ENCODE measurements at regions not wholly inside any gene's neighbourhood (a gene's known extent, or its start where the extent isn't known, plus 50 kb on each side); places are given as distances from the start of the nearest gene placed in this dataset.

DNA sequence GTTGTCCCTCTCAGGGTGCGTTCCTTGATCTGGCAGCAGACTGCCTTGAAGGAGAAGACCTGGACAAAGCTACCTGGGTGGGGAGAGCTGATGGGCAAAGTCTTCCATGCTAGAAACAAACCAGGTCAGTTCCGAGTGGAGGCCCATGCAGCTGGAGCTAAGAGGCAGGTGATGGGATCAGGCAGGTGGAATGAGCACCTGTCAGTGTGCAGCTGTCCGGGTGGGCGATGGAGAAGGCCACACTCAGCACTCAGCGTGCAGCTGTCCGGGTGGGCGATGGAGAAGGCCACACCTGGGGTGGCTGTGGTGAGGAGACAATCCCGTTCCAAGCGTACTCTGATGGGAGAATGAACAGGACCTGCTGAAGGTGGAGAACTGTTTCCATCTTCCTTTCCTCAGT, 237.3 kb upstream of the MYT1L start (continued):
- TF ChIP-seq, protein P1, sequence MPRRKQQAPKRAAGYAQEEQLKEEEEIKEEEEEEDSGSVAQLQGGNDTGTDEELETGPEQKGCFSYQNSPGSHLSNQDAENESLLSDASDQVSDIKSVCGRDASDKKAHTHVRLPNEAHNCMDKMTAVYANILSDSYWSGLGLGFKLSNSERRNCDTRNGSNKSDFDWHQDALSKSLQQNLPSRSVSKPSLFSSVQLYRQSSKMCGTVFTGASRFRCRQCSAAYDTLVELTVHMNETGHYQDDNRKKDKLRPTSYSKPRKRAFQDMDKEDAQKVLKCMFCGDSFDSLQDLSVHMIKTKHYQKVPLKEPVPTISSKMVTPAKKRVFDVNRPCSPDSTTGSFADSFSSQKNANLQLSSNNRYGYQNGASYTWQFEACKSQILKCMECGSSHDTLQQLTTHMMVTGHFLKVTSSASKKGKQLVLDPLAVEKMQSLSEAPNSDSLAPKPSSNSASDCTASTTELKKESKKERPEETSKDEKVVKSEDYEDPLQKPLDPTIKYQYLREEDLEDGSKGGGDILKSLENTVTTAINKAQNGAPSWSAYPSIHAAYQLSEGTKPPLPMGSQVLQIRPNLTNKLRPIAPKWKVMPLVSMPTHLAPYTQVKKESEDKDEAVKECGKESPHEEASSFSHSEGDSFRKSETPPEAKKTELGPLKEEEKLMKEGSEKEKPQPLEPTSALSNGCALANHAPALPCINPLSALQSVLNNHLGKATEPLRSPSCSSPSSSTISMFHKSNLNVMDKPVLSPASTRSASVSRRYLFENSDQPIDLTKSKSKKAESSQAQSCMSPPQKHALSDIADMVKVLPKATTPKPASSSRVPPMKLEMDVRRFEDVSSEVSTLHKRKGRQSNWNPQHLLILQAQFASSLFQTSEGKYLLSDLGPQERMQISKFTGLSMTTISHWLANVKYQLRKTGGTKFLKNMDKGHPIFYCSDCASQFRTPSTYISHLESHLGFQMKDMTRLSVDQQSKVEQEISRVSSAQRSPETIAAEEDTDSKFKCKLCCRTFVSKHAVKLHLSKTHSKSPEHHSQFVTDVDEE (CRISPR knock-in tag; IDR thresholded peaks at IDR 0.05): no peak
- TF ChIP-seq CSDC2 (CRISPR knock-in tag; IDR thresholded peaks at IDR 0.05): no peak
- TF ChIP-seq TOX (CRISPR knock-in tag; IDR thresholded peaks at IDR 0.05; ENCODE audit: borderline replicate concordance): no peak
- TF ChIP-seq ZNF565 (CRISPR knock-in tag; conservative IDR thresholded peaks at IDR 0.05; ENCODE audit: low read depth): no peak

DNA sequence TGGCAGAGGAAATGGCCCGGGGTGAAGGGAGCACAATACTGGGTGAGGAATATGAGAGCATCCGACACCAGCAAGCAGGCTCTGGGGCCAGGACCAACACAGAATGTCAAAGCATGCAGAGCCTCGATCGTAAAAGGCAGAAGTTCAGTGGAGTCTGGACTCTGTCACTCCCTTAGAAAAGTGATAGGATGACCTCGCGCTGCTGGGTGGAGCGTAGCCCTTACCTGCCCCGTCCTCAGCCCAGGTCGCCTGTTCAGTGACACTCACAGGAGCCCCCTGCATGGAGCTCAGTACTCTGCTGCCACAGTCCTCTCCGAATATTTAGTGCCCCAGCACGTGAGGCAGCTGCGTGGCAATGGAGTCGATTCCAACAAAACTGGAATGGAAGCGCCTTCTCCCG, 236.7 kb upstream of the MYT1L start:
- ATAC-seq: no peak
- TF ChIP-seq ZFP30 (CRISPR knock-in tag; IDR thresholded peaks at IDR 0.05) (no peak), BACH2 (CRISPR knock-in tag; IDR thresholded peaks at IDR 0.05; ENCODE audit: borderline replicate concordance) (no peak)

DNA sequence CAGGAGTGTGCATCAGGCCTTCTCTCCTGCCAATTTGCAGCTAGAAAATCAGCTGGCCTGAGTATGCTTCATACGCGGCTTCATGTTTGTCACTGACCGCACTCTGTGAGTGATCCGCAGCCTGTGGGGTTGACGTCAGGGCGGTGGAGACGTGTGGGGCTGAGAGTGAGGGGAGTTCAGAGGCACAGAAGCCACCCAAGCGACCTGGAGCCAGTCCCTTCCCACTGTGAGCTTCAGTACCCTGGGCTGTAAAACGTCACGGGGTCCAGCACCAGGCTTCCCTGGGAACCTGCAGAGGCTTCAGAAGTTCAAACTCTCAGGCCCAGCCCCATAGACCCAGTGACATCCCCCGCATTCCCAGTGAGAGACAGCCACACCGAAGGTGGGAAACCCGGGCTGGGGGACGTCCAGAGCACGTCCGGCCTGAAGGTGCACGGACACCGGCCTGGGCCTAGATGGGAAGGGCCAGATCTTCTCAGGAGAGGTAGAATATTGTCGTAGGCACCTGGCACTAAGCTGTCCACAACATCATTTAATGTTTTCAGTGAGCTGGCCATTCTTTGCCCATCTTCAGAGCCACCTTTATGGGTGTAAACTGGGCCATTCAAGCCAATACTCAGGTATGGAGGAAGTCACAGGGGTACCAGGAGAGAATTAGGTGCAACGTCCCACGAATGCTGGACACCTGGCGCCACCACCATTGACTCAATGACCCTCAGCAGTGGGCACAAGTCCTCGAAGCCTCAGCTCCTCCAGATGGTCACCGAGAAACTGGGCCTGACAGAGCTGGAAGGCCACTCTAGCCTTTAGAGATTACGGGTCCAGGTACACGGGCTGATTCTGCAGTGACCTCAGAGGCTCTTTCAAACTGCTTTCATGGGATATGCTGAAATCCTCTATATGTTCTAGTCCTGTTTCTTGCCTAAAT, 235.6 kb upstream of the MYT1L start:
- TF ChIP-seq ESRRG (CRISPR knock-in tag; IDR thresholded peaks at IDR 0.05) (no peak), ZNF70 (CRISPR knock-in tag; IDR thresholded peaks at IDR 0.05) (no peak)
- TF ChIP-seq, protein P2, sequence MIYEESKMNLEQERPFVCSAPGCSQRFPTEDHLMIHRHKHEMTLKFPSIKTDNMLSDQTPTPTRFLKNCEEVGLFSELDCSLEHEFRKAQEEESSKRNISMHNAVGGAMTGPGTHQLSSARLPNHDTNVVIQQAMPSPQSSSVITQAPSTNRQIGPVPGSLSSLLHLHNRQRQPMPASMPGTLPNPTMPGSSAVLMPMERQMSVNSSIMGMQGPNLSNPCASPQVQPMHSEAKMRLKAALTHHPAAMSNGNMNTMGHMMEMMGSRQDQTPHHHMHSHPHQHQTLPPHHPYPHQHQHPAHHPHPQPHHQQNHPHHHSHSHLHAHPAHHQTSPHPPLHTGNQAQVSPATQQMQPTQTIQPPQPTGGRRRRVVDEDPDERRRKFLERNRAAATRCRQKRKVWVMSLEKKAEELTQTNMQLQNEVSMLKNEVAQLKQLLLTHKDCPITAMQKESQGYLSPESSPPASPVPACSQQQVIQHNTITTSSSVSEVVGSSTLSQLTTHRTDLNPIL (CRISPR knock-in tag; IDR thresholded peaks at IDR 0.05; ENCODE audit: low read depth): no peak
- no peak for ATAC-seq

DNA sequence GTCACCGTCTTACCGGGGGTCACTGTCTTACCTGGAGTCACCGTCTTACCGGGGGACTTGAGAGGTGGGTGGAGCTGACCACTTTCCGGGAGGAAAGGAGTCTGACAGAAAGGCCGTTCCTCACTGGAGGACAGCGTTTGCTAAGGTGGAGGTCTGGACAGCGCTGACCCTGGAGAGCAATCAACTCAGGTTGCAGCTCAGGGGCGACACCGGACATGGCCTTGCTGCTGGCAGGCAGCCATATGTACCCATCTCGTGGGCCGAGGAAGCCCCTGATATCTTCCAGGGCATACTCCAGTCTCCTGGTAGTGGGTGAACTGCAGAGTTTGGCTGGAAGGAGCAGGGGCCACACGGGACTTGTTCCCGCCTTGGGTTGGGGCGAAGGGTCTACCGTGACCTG, 234.6 kb upstream of the MYT1L start:
- ATAC-seq: no peak
- TF ChIP-seq SNAI2 (CRISPR knock-in tag; IDR thresholded peaks at IDR 0.05) (no peak), ZFP30 (CRISPR knock-in tag; IDR thresholded peaks at IDR 0.05) (no peak), OSR1 (CRISPR knock-in tag; IDR thresholded peaks at IDR 0.05) (no peak)

DNA sequence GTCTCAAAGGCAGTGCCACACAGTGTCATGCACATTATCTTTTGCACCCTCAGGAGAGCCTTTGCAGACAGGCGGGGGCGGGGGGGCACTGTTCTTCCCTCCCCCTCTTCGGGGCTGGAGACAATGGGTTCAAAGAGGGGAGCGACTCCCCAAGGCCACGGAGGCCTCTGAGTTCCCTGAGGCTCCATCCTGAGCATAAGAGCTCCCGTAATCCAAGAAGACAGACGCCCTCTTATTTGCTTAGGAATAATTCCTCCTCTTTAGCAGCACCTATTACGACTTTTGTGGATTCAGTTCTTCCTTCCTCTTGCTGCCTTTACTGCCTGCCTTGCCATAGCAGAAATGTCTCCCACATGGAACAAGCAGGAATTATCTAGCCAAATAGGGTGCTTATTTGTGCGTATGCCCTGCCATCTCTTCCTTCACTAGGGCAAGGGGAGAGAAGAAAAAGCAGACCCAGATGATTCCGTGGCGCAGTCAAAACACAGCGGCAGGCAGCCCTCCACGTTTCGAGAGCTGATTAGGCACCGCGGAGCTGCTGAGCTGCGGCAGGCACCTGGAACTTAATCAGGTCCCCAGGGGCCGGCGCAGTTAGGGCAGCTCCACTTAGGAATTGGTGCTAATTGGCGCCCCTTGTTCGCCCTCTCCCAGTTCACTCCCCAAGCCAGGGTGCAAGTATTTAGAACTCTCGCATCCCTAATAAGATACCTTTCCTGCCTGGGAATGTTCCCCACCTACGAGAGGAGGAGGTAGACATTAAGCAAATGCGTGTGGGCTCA, 233.4 kb upstream of the MYT1L start:
- no peak for ATAC-seq
- no peak for TF ChIP-seq PPARA (CRISPR knock-in tag; IDR thresholded peaks at IDR 0.05; ENCODE audit: borderline replicate concordance)
- TF ChIP-seq, protein P1 (CRISPR knock-in tag; IDR thresholded peaks at IDR 0.05): no peak
- TF ChIP-seq RARB (CRISPR knock-in tag; IDR thresholded peaks at IDR 0.05): no peak
- TF ChIP-seq BACH2 (CRISPR knock-in tag; IDR thresholded peaks at IDR 0.05; ENCODE audit: borderline replicate concordance): no peak

DNA sequence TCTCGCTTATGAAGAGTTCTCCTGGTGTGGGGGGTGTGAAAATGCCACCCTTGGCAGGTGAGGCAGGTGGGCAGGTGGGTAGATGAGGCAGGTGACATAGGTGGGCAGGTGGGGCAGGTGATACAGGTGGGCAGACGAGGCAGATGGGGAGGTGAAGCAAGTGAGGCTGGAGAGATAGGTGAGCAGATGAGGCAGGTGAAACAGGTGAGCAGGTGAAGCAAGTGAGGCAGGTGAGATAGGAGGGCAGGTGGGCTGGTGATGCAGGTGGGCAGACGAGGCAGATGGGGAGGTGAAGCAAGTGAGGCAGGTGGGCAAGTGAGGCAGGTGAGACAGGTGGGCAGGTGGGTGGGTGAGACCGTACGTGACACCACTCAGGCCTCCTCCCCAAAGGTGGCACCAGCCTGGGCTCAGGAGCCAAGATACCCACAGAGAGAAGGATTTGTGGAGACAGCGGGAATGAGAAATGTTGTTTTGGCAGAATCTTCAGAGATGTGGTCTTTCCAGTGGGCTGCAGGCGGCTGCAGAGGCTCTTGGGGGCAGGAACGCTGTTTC, 232.3 kb upstream of the MYT1L start:
- TF ChIP-seq, protein P2 (CRISPR knock-in tag; IDR thresholded peaks at IDR 0.05; ENCODE audit: low read depth): no peak
- no peak for TF ChIP-seq TCF4 (CRISPR knock-in tag; IDR thresholded peaks at IDR 0.05; ENCODE audit: borderline replicate concordance)
- no peak for TF ChIP-seq BACH2 (CRISPR knock-in tag; IDR thresholded peaks at IDR 0.05; ENCODE audit: borderline replicate concordance)
- no peak for TF ChIP-seq OSR1 (CRISPR knock-in tag; IDR thresholded peaks at IDR 0.05)
- no peak for TF ChIP-seq ZFP3 (CRISPR knock-in tag; IDR thresholded peaks at IDR 0.05)
- no peak for ATAC-seq

Measured in SK-N-SH treated with all-trans-retinoic acid at 6 μM for 48 hours (cell line).